ENCODE measurements at regions not wholly inside any gene's neighbourhood (a gene's known extent, or its start where the extent isn't known, plus 50 kb on each side); places are given as distances from the start of the nearest gene placed in this dataset.
A peak's percentile ranks its signal among the peaks of the same experiment; 100 is the strongest.

DNA sequence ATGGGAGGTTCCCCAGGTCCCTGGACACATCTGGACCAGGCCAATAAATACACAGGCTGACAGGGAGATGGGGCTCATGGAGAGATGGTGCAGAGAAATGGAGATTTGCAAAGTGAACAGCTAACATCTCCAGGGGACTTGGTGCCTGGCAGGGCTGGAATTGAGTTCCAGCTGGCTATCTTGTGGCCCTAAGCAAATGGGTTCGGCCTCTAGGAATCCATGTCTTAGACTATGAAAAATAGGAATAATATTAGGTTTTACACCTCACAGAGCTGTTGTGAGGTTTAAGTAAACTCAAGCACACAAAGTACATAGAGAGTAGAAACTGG lies 82.9 kb upstream of the SPATA12 start:
- H3K4me3 Mint-ChIP-seq = no peak overlapping the region

DNA sequence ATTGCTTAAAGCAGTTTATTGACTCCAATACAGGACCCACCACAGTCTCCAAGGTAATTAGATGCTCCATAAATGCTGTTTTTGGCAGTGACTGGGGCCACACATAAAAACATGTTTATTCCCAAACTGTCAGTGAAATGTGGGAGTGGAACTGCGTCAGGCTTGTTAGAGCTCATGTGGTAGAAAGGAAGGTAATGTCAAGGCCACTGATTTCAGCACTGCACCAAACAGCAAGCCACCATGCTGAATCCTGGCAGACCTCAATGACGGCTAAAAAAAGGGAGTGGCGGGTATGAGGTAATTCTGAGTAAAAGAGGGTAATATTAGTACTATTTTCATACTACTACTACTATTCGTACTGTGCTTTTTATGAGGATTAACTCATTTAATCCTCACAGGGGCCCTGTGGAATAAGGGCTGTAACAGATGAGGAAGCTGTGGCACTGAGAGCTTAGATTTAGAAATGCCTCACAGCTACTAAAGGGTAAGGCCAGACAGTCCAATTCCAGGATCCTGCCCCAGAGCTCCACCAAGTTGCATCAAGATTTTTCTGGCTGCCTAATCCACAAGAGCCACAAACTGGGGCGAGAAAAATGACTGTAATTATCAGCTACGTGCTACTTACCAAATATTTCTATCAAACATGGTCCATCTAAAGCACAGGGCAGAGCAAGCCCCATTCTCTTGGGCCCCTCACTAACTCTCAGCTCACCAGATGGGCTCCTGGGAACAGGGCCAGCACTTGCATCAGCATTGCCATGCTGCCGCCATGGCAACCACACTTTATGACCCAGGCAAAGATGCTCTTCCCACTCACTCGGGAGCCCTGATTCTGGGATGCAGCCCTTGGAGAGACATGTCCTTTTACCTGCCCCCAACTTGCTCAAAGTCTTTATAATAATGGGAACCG lies 83.6 kb upstream of the SPATA12 start:
- Mint-ChIP-seq H3K36me3 (ENCODE audit: low read depth) (peaks cover 6% of the 10 kb centered on the region), H3K9me3 (no peaks in the 10 kb centered on the region), H3K4me1 (peaks cover 23% of the 10 kb centered on the region), H3K4me3 (no peak overlapping the region), H3K27me3 (ENCODE audit: low read depth, poor library complexity) (peaks cover 8% of the 10 kb centered on the region), H3K27ac (peak overlapping the region; percentile 31)
- TF ChIP-seq, protein P1, sequence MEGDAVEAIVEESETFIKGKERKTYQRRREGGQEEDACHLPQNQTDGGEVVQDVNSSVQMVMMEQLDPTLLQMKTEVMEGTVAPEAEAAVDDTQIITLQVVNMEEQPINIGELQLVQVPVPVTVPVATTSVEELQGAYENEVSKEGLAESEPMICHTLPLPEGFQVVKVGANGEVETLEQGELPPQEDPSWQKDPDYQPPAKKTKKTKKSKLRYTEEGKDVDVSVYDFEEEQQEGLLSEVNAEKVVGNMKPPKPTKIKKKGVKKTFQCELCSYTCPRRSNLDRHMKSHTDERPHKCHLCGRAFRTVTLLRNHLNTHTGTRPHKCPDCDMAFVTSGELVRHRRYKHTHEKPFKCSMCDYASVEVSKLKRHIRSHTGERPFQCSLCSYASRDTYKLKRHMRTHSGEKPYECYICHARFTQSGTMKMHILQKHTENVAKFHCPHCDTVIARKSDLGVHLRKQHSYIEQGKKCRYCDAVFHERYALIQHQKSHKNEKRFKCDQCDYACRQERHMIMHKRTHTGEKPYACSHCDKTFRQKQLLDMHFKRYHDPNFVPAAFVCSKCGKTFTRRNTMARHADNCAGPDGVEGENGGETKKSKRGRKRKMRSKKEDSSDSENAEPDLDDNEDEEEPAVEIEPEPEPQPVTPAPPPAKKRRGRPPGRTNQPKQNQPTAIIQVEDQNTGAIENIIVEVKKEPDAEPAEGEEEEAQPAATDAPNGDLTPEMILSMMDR (IDR thresholded peaks at IDR 0.05) = no peak
- peak; percentile 29 for DNase-seq

More for the DNA sequence above, 82.9 kb upstream of the SPATA12 start:
- Mint-ChIP-seq H3K9me3 (no peaks in the 10 kb centered on the region), H3K27me3 (ENCODE audit: low read depth, poor library complexity) (peaks cover 7% of the 10 kb centered on the region), H3K27ac (no peak overlapping the region), H3K4me1 (peaks cover 23% of the 10 kb centered on the region), H3K36me3 (ENCODE audit: low read depth) (peaks cover 3% of the 10 kb centered on the region)
- TF ChIP-seq, protein P1 (IDR thresholded peaks at IDR 0.05) = no peak
- no peak for DNase-seq

DNA sequence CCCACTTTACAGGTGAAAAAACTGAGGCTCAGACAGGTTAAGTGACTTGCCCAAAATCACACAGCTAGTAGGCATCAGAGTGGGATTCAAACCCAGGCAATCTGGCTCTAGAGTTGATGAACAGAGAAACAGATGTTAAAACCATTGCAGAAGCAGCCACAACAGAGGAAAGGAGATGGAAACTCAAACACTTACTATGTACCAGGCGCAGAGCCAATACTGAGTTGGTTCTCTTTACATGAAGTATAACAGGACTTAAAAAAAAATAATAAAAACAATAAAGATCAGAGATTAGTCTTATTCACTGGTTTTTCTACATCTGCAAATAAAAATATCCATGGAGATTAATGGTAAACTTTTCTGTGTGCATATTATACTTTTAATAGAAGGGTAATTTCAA lies 84.9 kb upstream of the SPATA12 start:
- Mint-ChIP-seq H3K4me3 (no peak overlapping the region), H3K36me3 (ENCODE audit: low read depth) (peaks cover 6% of the 10 kb centered on the region), H3K27me3 (ENCODE audit: low read depth, poor library complexity) (peaks cover 5% of the 10 kb centered on the region), H3K4me1 (peaks cover 28% of the 10 kb centered on the region), H3K9me3 (no peaks in the 10 kb centered on the region), H3K27ac (no peak overlapping the region)
- DNase-seq = no peak
- TF ChIP-seq, protein P1 (IDR thresholded peaks at IDR 0.05) = no peak

DNA sequence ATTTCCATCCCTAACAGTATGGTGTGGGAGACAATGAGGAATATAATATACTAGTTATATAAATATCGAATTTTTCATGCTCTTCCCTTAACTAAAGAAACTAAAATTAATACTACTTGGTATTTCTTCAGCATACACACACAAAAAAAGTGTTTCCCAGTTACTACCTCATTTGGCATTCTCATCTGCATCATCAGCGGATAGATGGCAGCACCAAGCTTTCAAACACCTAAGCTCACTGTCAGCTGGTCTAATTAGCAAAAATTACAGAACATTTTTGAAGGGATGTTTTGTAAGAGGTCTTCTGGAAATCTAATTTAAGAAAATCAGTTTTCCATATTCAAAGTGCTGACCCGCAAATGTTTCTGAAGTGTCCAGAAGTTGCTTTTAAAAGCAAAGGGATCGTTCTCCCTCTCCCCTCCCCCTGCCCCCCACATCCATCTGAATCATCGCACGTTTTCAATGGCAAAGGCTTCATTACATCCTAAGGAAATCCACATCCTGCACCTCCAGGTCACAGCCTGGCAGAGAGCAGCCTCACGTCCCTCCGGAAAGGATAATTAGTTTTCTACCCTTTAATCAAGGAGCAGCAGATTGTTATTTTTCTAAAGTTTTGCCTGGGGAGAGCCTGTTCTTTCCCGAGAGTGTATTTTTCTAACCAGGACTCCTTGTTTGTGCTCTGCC lies 86.1 kb upstream of the SPATA12 start:
- TF ChIP-seq, protein P1 (IDR thresholded peaks at IDR 0.05) = no peak
- Mint-ChIP-seq H3K27ac (peak overlapping the region; percentile 82), H3K4me3 (peak overlapping the region; percentile 4), H3K9me3 (no peaks in the 10 kb centered on the region), H3K27me3 (ENCODE audit: low read depth, poor library complexity) (peaks cover 5% of the 10 kb centered on the region), H3K36me3 (ENCODE audit: low read depth) (peaks cover 6% of the 10 kb centered on the region), H3K4me1 (peaks cover 36% of the 10 kb centered on the region)
- DNase-seq = no peak

DNA sequence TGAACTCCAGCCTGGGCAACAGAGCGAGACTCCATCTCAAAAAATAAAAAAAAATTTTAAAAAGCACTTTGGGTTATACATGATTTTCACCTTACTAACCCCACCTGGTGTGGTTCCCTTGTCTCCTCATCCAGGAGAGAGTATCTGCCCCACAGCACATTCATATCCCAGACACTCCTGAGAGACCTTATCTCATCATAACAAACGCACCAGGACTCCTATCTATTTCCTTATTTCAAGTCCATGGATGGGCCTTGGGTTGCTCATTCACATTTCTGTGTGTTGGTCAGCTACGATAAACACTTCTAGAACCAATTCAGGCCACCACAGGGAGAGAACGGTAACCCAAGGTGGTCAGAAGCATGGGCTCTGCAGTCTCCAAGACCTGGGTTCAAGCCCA lies 88.6 kb upstream of the SPATA12 start:
- H3K36me3 Mint-ChIP-seq (ENCODE audit: low read depth) = peaks cover 6% of the 10 kb centered on the region
- no peak for DNase-seq
- no peaks in the 10 kb centered on the region for H3K9me3 Mint-ChIP-seq
- no peak overlapping the region for H3K4me3 Mint-ChIP-seq
- TF ChIP-seq, protein P1 (IDR thresholded peaks at IDR 0.05) = no peak
- peaks cover 27% of the 10 kb centered on the region for H3K4me1 Mint-ChIP-seq
- peaks cover 5% of the 10 kb centered on the region for H3K27me3 Mint-ChIP-seq (ENCODE audit: low read depth, poor library complexity)
- H3K27ac Mint-ChIP-seq = no peak overlapping the region

Data from nephron progenitor cell (in vitro differentiated cells).